Astrocyte (in vitro differentiated cells and primary cell): ENCODE measurements at regions not wholly inside any gene's neighbourhood (a gene's known extent, or its start where the extent isn't known, plus 50 kb on each side); places are given as distances from the start of the nearest gene placed in this dataset.
A peak's percentile ranks its signal among the peaks of the same experiment; 100 is the strongest.

ENCODE experiments used
- DNase-seq: peaks from one replicate; pipeline ENCODE4 v3.0.0-alpha.2; 2010; ENCODE audit warnings: low read depth
- FAIRE-seq: peaks from 2 replicates; lab custom pipeline; 2011; peaks lifted over from hg19 to GRCh38; lab: Jason Lieb, UNC
- H2AFZ ChIP-seq: 2 replicates; pipeline ENCODE4 v1.6.0; 2012; ENCODE audit warnings: low read depth, low read length, inconsistent platforms
- H3K27ac ChIP-seq: 2 replicates; pipeline ENCODE4 v1.5.1; 2011; ENCODE audit warnings: low read depth, low read length, inconsistent platforms
- H3K27me3 ChIP-seq: 2 replicates; pipeline ENCODE4 v1.6.0; 2011; ENCODE audit warnings: low read length, inconsistent platforms; ENCODE audit not compliant: insufficient read depth
- H3K36me3 ChIP-seq: 2 replicates; pipeline ENCODE4 v1.5.1; 2011; ENCODE audit warnings: low read length, inconsistent platforms; ENCODE audit not compliant: insufficient read depth
- H3K4me1 ChIP-seq: 2 replicates; pipeline ENCODE4 v1.5.1; 2011; ENCODE audit warnings: low read length, inconsistent platforms; ENCODE audit not compliant: insufficient read depth
- H3K4me2 ChIP-seq: 2 replicates; pipeline ENCODE4 v1.6.0; 2012; ENCODE audit warnings: low read length, inconsistent platforms
- H3K4me3 ChIP-seq: 2 replicates; pipeline ENCODE4 v1.5.1; 2011; ENCODE audit warnings: low read depth, mild to moderate bottlenecking, low read length, inconsistent platforms; ENCODE audit not compliant: insufficient read depth
- H3K79me2 ChIP-seq: 2 replicates; pipeline ENCODE4 v1.6.0; 2012; ENCODE audit warnings: mild to moderate bottlenecking, low read length, inconsistent platforms; ENCODE audit not compliant: insufficient read depth
- H3K9ac ChIP-seq: 2 replicates; pipeline ENCODE4 v1.6.0; 2012; ENCODE audit warnings: mild to moderate bottlenecking, low read length, inconsistent platforms
- H3K9me3 ChIP-seq: 2 replicates; pipeline ENCODE4 v1.5.1; 2012; ENCODE audit warnings: low read depth, mild to moderate bottlenecking, low read length, inconsistent platforms; ENCODE audit not compliant: insufficient read depth
- H4K20me1 ChIP-seq: 2 replicates; pipeline ENCODE4 v1.6.0; 2012; ENCODE audit warnings: low read length, inconsistent platforms; ENCODE audit not compliant: insufficient read depth
- H3K27ac Mint-ChIP-seq: one replicate; pipeline ENCODE4 v1.8.0; 2021; ENCODE audit warnings: mild to moderate bottlenecking, mixed read lengths; ENCODE audit not compliant: unreplicated experiment
- H3K27me3 Mint-ChIP-seq: one replicate; pipeline ENCODE4 v1.8.0; 2021; ENCODE audit warnings: low read depth, mixed read lengths; ENCODE audit not compliant: unreplicated experiment
- H3K36me3 Mint-ChIP-seq: one replicate; pipeline ENCODE4 v1.8.0; 2021; ENCODE audit warnings: low read depth, mixed read lengths; ENCODE audit not compliant: unreplicated experiment
- H3K4me1 Mint-ChIP-seq: one replicate; pipeline ENCODE4 v1.8.0; 2021; ENCODE audit warnings: low read depth, mixed read lengths; ENCODE audit not compliant: unreplicated experiment
- H3K4me3 Mint-ChIP-seq: one replicate; pipeline ENCODE4 v1.8.0; 2021; ENCODE audit warnings: mild to moderate bottlenecking, moderate library complexity, mixed read lengths; ENCODE audit not compliant: unreplicated experiment
- H3K9me3 Mint-ChIP-seq: one replicate; pipeline ENCODE4 v1.8.0; 2021; ENCODE audit warnings: mild to moderate bottlenecking, mixed read lengths; ENCODE audit not compliant: unreplicated experiment
- CTCF ChIP-seq: IDR thresholded peaks from 2 replicates; pipeline ENCODE4 v1.5.1; 2011; ENCODE audit warnings: low read depth, mild to moderate bottlenecking, inconsistent platforms, low read length, moderate library complexity; ENCODE audit not compliant: insufficient read depth
- EZH2 ChIP-seq: IDR thresholded peaks from 2 replicates; pipeline ENCODE4 v1.6.1; 2012; ENCODE audit warnings: mild to moderate bottlenecking, low read length, inconsistent platforms; ENCODE audit not compliant: insufficient read depth

GRCh38 chr6:134676307-134677281 is 273.3 kb downstream of the ALDH8A1 start:
- peaks cover 21% of the 10 kb centered on the region for H3K4me1 Mint-ChIP-seq
- no peak for FAIRE-seq
- Histone ChIP-seq H3K4me1 (peaks cover 16% of the 10 kb centered on the region), H2AFZ (no peak overlapping the region), H3K79me2 (no peaks in the 10 kb centered on the region), H3K9ac (no peak overlapping the region), H3K36me3 (no peaks in the 10 kb centered on the region), H4K20me1 (no peaks in the 10 kb centered on the region), H3K27me3 (no peaks in the 10 kb centered on the region), H3K4me3 (no peak overlapping the region), H3K4me2 (no peak overlapping the region), H3K27ac (no peak overlapping the region), H3K9me3 (no peaks in the 10 kb centered on the region)
- TF ChIP-seq EZH2 = no peak
- TF ChIP-seq CTCF = peak; percentile 20
- no peak overlapping the region for H3K4me3 Mint-ChIP-seq
- H3K27ac Mint-ChIP-seq = peak overlapping the region; percentile 70
- H3K9me3 Mint-ChIP-seq = no peaks in the 10 kb centered on the region
- peak; percentile 29 for DNase-seq
- H3K27me3 Mint-ChIP-seq = no peaks in the 10 kb centered on the region
- no peaks in the 10 kb centered on the region for H3K36me3 Mint-ChIP-seq

- H3K79me2 ChIP-seq = no peaks in the 10 kb centered on the region
- peaks cover 21% of the 10 kb centered on the region for H3K4me1 Mint-ChIP-seq
- no peak overlapping the region for H3K27ac ChIP-seq
- peaks cover 16% of the 10 kb centered on the region for H3K4me1 ChIP-seq
- no peaks in the 10 kb centered on the region for H3K36me3 ChIP-seq
- H2AFZ ChIP-seq = no peak overlapping the region
- no peak overlapping the region for H3K9ac ChIP-seq
- H4K20me1 ChIP-seq = no peaks in the 10 kb centered on the region
- no peak overlapping the region for H3K4me3 ChIP-seq
- no peaks in the 10 kb centered on the region for H3K36me3 Mint-ChIP-seq
- H3K27me3 ChIP-seq = no peaks in the 10 kb centered on the region
- no peaks in the 10 kb centered on the region for H3K9me3 Mint-ChIP-seq
- DNase-seq (no peak), FAIRE-seq (no peak)
- no peaks in the 10 kb centered on the region for H3K27me3 Mint-ChIP-seq
- H3K9me3 ChIP-seq = no peaks in the 10 kb centered on the region
- no peak overlapping the region for H3K4me3 Mint-ChIP-seq
- TF ChIP-seq CTCF (no peak), EZH2 (no peak)
- no peak overlapping the region for H3K4me2 ChIP-seq
- no peak overlapping the region for H3K27ac Mint-ChIP-seq
Measured at GRCh38 chr6:134675110-134676054, 274.5 kb downstream of the ALDH8A1 start.
